CD4-positive, alpha-beta T cell treated with Interferon alpha-2 for 1 hour (primary cell): ENCODE measurements at regions not wholly inside any gene's neighbourhood (a gene's known extent, or its start where the extent isn't known, plus 50 kb on each side); places are given as distances from the start of the nearest gene placed in this dataset.
"Not testable (repeated sequence)": the region's sequence is repeated elsewhere in the genome, so short reads cannot be mapped to it uniquely, and the experiment has no call there.

ENCODE experiments used
- DNase-seq, 2 donors: peaks; one replicate each; pipeline ENCODE4 v3.0.0-alpha.2; 2020 to 2022

DNA sequence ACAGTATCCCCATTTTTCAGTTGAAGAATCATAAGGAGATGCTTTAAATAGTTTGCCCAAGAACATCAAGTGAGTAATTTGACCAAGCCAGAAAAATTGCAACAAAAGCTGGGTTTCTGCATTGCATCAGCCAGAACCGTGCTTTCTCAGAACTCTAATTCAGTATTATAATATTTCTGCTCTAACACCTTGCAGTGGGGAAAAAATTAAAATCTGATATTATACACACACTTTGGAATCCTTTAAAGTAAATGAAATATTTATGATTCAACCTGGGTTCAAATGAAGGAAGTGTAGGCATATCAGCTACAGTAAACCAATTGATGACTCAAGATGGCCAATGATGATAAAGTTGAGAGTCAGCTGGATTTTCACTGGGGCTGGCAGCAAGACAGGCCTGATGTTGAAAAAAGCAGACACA is 387.6 kb upstream of the ZFP42 start:
- no peak for DNase-seq

DNA sequence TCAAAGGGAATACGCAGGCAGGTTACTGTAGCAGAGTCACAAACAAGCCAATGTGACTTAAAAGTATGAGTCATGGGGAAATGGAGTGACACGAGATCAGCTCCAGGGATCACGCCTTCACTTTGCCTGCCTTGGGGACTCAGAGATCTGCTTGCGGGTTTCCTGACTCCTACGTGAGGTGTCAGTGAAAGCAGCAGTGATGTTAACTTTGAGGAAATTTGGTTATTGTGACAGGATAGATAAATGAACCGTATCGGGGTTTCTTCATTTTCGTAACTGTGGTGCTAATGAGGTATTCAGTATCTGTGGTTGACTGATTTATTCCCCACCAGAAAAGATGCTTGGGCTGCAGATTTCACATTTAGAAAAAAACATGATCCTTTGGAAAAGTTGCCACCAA is 383.3 kb upstream of the ZFP42 start:
- no peak for DNase-seq

DNA sequence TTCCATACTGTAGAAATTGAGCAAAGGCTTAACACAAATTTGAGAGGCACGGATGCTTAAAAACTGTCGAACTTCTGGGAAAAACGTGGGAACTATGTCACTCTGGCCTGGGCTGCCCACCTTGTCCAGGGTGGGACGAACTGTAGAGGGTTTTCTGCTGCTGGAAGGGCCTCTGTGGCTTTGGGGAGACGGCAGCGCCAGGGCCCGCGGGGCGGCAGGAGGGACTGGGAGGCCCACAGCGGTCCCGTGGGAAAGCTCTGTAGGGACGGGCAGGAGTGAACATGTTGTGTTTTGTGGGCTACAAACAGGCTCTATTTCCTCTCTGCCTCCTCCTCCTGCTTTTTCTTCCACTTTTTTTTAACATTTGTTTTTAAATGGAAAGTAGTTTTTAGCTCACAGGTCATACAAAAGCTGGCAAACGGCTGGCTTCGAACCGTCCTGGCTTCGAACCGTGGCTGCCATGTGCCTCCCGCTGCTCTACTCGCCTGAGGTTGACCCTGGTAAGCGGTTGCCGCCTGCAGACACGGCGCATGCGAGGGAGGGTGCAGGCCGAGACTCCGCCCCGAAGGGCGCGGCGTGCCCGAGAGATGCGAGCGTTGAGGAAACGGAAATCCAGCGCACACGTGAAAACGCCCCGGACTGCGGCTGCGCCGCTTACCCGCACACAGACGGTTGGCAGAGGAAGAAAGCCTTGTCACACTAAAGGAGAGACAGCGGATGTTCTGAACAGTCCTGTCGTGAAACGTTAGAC is 382.3 kb upstream of the ZFP42 start:
- no peak for DNase-seq

DNA sequence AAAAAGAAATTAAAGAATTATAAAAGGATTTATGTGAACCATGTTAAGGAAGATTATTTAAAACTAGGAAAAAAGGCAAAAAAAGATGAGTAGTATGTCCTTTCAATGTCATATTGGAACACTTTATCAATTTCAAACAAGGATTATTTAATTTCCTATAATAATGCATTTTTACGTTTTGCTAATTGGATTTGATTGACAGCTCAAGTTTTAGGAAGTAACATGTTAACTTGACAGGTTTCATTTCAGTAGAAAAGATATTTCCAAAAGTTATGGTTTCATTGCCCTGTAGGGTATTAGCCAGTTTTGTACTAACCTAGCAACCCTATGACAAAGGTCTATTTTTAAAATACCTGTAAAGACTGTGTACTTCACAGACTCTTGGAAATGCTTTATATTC is 379.6 kb upstream of the ZFP42 start:
- DNase-seq: no peak

DNA sequence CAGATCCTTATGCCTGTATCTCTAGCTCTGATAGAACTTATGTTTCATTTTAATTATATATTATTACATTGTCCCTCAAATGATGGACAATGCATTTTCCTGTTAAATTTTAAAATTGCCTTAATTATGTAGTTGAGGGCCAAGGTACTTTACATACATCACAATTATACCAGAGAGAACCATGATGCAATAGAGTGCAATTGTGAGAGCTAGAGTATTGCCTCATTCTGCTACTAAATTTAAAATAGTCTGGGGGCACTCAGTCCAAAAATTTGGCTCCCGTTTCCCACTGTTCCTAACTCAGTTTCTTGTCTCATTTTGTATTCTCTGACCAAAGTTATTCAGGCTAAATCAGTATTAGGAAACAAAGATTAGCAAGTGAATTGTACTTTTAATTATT is 378.5 kb upstream of the ZFP42 start:
- no peak for DNase-seq

DNA sequence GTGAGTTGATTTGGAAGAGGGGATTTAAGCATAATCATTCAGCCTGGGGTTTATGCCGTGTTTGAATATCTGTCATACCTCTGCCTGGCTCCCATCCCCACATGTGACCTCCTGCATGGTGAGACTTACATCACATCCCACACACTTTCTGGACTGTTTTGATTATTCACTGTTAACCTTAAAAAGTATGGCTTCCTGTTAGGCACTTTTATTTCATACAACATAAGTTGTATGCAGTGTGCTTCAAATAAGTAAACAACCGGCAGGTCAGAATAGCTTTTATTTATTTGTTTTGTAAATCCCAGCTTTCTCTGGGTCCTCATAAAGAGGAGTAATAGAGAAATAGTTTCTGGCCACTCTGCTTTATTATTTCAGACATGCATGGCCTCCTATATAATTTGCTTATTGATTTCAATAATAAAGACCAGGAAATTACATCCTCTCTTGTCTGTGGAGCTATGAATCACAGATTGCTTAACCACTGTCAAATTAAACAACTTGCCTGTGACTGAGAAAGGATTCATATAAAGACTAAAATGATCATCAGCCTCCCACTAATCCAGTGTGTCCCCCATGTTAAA is 376.8 kb upstream of the ZFP42 start:
- DNase-seq: no peak

DNA sequence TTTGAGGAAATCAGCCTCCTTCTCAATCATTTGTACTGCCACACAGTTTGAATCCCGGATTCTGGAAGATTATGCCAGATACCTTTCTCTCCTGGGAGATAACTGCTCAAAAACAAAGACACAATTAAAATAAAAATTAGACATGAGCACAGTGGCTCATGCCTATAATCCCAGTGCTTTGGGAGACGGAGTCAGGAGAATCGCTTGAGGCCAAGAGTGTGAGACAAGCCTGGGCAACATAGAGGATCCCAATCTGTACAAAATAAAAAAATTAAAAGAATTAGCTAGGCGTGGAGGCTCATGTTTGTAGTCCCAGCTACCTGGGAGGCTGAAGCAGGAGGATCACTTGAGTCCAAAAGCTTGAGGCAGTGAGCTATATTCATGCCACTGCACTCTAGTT is 376.3 kb upstream of the ZFP42 start:
- no peak for DNase-seq

DNA sequence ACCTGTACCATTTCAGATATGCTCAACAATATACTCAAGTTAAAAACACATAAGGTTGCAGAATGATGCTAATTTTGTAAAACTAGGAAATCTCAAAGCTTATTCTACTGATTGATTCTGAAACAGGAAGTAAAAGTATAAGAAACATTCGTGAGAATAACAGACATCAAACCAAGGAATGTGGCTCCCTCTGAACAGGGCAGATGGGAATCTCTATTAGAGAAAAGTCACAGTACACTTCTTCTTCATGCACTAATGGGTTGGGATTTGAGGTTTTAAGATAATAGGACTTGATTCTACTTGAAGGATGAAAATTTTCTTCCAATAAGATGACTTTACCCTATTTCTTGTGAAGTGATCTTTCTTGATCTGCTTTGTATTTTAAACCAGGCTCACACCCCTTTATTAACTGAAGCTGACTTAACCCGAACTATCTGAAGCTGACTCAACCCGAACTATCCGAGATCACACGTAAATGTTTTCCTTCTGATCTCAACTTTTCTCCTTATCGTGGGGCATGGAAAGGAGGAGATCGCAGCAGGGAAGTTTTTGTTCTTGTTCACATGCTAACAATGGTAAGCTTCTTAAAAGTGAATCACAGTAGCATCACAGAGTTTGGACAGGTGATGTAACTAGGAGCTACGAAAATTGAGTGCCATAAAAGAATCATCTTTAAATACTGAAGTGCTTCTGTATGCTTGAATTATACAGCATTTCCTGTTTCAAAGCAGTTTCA is 363.1 kb upstream of the ZFP42 start:
- DNase-seq: no peak

DNA sequence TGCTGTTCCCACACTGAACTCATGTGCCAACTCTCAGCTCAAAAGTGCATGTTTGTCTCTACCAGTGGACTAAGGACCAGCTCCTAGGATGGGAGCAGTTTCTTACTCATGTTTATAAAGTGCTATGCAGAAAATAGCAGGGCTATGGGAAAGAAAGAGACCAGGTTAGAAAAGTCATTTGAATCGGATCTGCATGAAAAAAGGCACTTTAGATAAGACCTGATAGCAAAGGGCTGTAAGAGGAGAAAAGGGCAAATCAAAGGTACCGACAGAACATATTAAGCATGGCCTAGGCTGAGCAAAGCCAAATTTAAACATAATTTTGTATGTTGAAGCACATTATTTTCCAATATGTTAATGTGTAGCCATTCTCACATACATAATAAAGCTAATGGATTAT is 362.3 kb upstream of the ZFP42 start:
- no peak for DNase-seq

DNA sequence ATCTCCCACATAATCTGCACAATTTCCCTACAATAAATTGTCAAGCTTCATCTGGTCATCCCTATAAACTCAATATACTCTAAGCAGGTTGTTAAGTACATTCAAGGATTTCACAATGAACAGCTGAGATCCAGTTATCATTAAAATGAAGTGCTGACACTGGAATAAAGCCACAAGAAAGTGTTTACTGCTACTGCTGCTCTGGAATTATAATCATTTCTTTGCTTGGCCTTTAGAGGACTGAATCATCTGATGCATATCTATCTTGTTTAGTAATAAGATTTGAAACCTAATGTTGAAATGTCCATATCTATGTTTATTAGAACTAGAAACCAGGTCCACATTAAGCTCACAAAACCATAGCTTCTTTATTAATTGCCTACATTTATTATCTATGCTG is 338.6 kb upstream of the ZFP42 start:
- DNase-seq: no peak

DNA sequence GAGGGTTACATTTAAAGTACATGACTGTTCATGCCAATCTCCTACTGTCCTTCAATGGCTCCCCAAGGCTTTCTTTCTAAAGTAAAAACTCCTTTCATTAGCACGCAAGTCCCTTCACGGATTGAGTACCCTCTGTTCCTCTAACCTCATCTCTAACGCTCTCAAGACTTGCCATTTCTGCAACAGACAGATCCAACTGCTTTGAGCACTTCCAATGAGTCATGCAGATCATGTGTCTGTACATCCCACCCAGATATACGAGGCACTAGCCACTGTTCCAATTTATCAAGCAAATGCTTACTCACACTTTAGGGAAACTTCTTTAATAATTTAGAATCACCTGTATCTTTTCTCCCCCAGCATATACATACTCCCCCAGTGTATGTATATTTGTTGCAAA is 332.5 kb upstream of the ZFP42 start:
- DNase-seq: no peak

DNA sequence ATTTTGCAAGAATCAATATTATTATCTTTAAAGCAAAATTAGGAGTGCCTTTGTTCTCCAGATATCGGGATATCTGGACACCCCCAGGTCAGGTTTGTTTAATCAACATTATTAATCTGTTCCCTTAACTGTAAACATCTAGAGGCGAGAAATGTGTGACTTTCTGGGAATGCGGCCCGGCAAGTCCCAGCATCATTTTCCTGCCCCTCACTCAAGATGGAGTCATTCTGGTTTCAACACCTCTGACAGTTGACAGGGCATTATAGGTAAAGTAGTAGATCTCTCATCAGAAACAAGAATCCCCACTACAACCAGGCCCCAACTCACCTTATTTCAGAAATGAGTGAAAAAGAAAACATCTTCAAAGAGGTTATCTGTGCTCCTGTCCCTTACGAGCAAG is 331.6 kb upstream of the ZFP42 start:
- DNase-seq: no peak

DNA sequence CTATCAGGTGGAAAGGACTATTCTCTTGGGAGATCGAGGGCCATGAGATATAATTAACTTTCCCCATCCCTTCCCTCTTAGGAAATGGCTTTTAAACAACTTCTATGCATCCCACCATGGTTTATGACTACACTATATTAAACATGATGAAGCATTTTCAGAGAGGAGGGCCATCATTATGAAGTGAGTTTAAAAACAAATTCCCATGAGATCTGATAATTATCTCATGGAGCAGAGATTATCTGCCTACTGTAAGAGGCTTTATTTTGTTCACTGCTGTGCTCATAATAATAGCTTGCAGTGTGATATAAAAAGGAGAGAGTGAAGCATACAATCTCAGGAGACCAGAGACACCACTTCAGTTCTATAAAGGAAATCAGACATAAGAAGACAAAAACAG is 330.5 kb upstream of the ZFP42 start:
- DNase-seq: no peak

DNA sequence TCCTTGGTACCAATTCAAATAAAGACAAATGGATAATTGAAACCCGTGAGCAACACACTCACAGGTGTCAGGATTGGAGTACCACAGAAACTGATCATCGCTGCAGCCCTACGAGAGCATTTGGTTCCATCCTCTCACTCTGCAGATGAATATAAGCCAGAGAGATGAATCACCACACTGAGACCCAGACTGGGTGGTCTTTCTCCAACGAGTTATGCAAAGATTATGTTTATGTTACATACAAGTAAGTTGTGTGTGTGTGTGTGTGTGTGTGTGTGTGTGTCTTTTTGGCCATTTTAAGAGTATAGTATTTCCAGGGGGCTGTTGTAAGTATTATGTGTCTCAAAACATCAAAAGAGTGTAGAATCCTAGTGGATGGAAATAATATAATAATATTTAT is 329.5 kb upstream of the ZFP42 start:
- DNase-seq: no peak

DNA sequence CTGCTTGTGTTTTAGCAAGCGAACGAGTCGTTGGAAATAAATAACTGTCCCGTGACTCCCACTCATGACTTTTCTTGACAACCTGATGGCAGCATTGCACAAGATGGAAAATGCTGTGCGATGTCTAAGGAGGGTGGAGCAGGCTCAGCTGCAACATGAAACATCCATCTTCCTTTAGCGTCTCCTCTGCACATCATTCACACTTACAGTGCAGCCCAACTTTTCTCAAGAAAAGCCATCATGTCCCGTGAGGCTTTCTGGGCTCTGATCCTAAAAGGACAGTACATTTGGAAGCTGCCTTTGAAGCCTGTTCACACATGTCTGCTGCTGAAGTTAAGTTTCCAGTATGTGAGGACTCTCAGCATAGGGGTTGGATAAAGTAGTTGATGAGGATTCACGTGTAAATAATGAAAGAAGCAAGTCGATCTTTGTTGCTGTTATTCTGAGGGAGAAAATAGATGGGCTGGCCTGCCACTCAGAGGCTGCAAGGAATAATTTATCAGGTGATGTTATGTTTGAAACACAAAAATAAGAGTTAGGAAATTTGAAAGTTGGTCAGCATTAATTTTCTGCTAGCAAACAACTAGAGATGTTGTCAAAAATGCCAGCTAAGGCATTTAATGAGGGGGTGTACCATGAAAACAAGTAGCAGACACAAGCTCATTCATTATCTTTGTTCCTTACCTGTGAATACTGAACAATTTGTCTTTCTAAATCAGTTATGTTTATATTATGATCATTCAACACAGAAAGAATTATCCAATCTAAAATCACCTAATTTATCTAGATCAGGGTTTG is 328.7 kb upstream of the ZFP42 start:
- DNase-seq: no peak

DNA sequence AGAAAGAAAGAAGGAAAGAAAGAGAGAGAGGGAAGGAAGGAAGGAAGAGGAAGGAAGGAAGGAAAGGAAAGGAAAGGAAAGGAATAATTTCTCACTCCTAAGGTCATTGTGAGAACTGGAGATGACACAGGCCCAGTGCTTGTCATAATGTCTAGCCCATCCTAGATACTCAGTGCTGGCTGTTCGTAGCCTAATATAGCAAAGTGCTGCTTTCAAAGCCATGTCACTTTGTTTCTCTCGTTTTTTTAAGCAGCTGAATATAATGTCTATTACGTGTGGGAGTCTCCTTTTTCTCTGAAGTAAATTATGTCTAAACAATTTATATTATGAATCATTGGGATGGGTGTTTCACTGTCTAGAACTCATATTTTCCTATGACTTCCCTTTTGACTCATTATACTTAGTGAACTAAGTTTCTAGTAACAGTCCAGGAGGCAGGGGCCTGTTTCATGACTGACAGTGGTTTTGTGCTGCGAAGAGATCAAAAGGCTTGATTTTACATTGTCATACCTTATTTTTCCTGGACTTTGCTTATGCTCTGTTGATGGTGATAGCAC is 327.0 kb upstream of the ZFP42 start:
- no peak for DNase-seq

DNA sequence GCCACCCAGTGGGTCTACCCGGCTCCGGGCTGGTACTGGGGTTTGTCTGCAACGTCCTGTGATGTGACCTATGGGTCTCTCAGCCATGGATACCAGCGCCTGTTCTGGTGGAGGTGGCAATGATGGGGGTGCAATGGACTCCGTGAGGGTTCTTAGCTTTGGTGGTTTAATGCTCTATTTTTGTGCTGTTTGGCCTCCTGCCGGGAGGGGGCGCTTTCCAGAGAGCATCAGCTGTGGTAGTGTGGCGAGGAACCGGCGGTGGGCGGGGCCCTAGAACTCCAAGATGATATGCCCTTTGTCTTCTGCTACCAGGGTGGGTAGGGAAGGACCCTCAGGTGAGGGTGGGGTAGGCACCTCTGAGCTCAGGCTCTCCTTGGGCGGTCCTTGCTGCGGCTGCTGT is 324.1 kb upstream of the ZFP42 start:
- DNase-seq: not testable (repeated sequence)

DNA sequence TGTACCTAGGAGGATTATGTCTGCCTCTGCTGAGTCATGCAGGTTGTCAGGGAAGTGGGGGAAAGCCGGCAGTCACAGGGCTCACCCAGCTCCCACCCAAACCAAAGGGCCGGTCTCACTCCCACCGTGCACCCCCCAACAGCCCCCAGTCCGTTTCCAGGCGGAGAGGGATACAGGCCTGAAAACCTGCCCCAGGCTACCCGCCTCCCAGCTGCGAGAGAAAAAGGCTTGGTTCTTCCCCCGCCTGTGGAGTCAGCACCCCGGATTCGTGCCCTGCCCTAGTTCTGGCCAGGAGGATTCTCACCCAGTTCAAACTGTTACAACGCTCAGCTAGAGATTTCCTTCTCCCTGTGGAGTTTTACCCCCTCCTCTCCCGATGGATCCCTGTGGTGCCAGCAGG is 323.6 kb upstream of the ZFP42 start:
- not testable (repeated sequence) for DNase-seq

DNA sequence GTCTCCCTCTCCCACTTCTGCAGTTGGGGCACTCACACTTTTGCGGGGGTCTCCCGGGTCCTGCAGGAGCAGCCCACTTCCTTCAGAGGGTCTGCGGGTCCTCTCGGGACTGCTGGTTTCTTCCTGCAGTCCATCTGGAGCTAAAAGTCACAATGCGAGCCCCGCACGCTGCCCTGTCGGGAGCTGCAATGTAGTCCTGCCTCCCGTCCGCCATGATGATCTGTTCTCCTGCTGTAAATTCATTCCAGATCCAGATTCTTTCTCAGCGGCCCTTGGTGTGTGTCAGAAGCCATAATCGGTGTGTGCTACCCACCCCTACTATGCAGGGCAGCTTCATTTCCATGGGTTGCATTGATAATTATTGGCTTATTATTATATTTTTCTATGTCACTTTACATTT is 323.0 kb upstream of the ZFP42 start:
- DNase-seq: not testable (repeated sequence)

DNA sequence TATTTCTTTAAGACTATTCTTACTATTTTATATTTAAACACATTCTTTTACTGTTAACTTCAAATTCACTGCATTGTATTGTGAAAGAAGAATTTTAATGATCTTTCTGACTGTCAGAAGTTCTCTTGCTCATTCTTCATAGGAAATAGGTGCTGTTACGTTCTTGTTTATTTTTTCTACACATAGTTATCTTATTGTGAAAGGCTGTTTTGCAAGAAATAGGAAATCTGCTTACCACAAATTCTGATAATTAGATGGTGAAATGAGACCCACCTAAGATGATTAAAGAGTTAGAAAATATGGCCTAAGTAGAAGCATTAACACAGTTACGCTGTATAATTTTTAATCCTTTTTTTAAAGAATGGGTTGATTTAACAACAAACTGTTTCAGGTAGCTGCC is 316.1 kb upstream of the ZFP42 start:
- no peak for DNase-seq

DNA sequence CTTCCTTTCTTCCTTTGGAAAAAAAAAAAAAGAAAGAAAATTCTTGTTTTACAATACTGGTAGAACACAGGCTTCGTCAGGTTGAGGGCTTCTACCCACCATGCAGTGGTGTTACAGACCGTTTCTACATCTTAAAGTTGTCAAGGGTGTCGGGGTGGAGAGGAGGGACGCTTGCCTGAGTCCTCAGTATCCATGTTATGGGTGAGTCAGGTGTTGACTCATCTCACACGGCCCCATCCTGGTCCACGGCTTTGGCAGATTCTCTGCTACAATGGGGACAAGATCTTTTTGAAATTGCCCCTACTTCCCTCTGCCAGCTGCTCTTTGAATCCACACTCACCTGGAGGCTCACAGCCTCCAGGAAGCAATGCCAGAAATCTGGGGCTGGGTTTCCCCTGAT is 310.3 kb upstream of the ZFP42 start:
- DNase-seq: no peak

DNA sequence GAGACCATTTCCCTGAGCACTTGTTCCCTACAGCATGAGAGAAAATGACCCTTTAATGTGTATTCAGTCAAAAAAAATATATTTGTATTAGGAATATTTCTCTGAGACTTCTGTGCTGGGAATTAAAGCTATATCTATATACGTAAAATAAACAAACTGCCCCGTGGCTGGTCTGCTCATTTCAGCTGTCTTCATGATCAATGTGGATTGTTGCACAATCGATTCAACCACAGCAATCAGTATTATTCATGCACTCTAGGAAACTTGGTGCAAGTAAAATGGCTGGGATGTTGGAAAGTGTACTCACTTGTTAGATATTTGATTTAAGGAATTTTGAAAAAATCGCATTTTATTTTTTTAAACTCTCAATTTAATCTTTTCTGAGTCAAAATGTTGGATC is 307.9 kb upstream of the ZFP42 start:
- DNase-seq: no peak

DNA sequence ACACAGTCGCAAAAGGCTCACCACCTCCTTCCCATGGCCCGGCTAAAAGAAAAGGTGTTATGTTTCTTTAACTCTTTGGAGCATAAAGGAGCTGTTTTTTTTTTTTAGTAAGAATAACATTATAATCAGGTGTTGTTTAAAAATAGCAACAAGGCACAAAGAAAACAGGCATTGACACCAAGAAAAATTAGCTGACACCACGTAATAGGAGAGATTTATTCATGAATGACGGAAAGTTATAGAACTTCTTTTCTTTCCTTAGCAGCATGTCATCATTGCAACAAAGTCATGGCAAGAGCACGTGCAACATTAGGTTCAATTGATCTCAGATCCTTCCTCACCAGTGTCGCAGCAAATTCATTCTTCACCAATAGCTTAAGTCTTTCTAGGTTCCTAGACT is 302.9 kb upstream of the ZFP42 start:
- DNase-seq: no peak
